ENCODE measurements at regions not wholly inside any gene's neighbourhood (a gene's known extent, or its start where the extent isn't known, plus 50 kb on each side); places are given as distances from the start of the nearest gene placed in this dataset.

- H3K4me1 ChIP-seq (ENCODE audit: control insufficient read depth, insufficient read depth, low read length), result peaks cover 21% of the 10 kb centered on the region
- H3K9me3 ChIP-seq (ENCODE audit: control insufficient read depth, insufficient read depth, low read depth, low read length), result no peaks in the 10 kb centered on the region
- no peak overlapping the region for H3K27ac ChIP-seq (ENCODE audit: low read depth, low read length)
- no peak overlapping the region for H3K4me3 ChIP-seq (ENCODE audit: low read depth, low read length)
- H3K36me3 ChIP-seq (ENCODE audit: control insufficient read depth, insufficient read depth, low read length), result no peaks in the 10 kb centered on the region
- no peak overlapping the region for H3K9ac ChIP-seq (ENCODE audit: low read length)
- H3K27me3 ChIP-seq (ENCODE audit: control insufficient read depth, insufficient read depth, low read length), result no peaks in the 10 kb centered on the region
Observed at GRCh38 chr2:220072669-220073220, 445.3 kb downstream of the SLC4A3 start.

DNA sequence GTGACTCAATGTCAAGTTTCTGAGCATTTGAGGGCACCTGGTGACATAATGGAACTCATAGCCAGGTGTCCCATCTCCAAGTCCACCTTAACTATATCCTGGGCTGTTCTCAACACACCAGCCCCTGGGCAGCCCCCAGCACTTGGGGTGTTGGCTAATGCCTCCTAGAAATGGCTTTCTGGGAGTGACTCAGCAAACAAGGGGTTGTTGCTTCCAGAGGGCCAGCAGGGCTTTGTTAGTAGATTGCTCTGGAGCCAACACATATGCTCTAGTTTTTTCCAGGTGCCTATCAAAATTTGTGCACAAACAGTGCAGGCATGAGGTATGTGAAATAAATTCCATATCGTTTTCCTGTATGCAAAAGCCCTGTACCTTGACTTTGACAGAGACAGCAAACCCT is 448.4 kb downstream of the SLC4A3 start:
- H3K27me3 ChIP-seq (ENCODE audit: control insufficient read depth, insufficient read depth, low read length), result no peaks in the 10 kb centered on the region
- H3K4me1 ChIP-seq (ENCODE audit: control insufficient read depth, insufficient read depth, low read length), result peaks cover 24% of the 10 kb centered on the region
- no peaks in the 10 kb centered on the region for H3K9me3 ChIP-seq (ENCODE audit: control insufficient read depth, insufficient read depth, low read depth, low read length)
- H3K4me3 ChIP-seq (ENCODE audit: low read depth, low read length), result no peak overlapping the region
- H3K36me3 ChIP-seq (ENCODE audit: control insufficient read depth, insufficient read depth, low read length), result no peaks in the 10 kb centered on the region
- no peak overlapping the region for H3K9ac ChIP-seq (ENCODE audit: low read length)
- no peak overlapping the region for H3K27ac ChIP-seq (ENCODE audit: low read depth, low read length)

- Histone ChIP-seq H3K27me3 (ENCODE audit: control insufficient read depth, insufficient read depth, low read length) (no peaks in the 10 kb centered on the region), H3K9ac (ENCODE audit: low read length) (no peak overlapping the region), H3K27ac (ENCODE audit: low read depth, low read length) (no peak overlapping the region), H3K4me3 (ENCODE audit: low read depth, low read length) (no peak overlapping the region), H3K9me3 (ENCODE audit: control insufficient read depth, insufficient read depth, low read depth, low read length) (no peaks in the 10 kb centered on the region), H3K36me3 (ENCODE audit: control insufficient read depth, insufficient read depth, low read length) (no peaks in the 10 kb centered on the region), H3K4me1 (ENCODE audit: control insufficient read depth, insufficient read depth, low read length) (peaks cover 33% of the 10 kb centered on the region)
Observed at GRCh38 chr2:220076734-220077133, 449.3 kb downstream of the SLC4A3 start.

DNA sequence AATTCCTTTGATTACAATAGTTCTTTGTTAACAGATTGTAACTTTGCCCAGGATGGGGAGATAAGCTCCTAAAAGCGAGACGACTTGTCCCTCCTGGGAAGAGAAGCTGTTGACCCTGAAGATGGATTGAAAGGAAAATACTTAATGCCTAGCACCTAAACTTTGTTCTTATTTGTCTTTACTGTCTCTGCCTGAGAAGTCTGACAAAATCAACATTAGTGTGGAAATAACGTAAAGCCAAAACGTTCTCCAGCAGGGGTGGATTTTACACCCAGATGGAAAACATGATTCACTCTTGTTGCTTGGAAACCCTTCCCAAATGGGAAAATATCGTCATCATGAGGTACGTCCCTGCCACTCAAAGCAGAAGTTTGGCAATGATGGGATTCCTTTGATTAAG is 450.1 kb downstream of the SLC4A3 start:
- H3K9ac ChIP-seq (ENCODE audit: low read length), result no peak overlapping the region

DNA sequence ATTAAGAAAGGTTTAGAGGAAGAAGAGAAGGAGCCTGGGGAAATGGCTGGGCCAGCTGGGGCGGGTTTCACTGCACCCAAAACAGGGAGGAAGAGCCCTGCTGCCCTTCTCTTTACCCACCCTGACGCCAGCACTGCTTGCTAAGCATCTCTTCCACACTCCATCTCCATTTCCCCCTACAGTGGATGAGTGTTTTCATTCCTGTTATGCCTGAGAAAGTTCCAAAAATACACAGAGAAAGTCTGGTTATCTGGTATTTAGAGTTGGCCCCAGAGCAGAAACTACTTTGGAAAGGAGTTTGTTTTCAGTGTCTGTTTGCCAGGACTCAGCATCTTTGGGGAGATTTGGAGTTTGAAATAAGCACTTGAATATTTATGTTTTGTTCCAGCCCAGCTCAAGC is 451.0 kb downstream of the SLC4A3 start:
- no peaks in the 10 kb centered on the region for H3K36me3 ChIP-seq (ENCODE audit: control insufficient read depth, insufficient read depth, low read length)
- H3K9me3 ChIP-seq (ENCODE audit: control insufficient read depth, insufficient read depth, low read depth, low read length), result no peaks in the 10 kb centered on the region
- H3K27ac ChIP-seq (ENCODE audit: low read depth, low read length), result no peak overlapping the region
- H3K9ac ChIP-seq (ENCODE audit: low read length), result no peak overlapping the region
- H3K4me3 ChIP-seq (ENCODE audit: low read depth, low read length), result no peak overlapping the region
- H3K4me1 ChIP-seq (ENCODE audit: control insufficient read depth, insufficient read depth, low read length), result peaks cover 43% of the 10 kb centered on the region
- no peaks in the 10 kb centered on the region for H3K27me3 ChIP-seq (ENCODE audit: control insufficient read depth, insufficient read depth, low read length)

More for the DNA sequence above, 450.1 kb downstream of the SLC4A3 start:
- no peak overlapping the region for H3K27ac ChIP-seq (ENCODE audit: low read depth, low read length)
- H3K9me3 ChIP-seq (ENCODE audit: control insufficient read depth, insufficient read depth, low read depth, low read length), result no peaks in the 10 kb centered on the region
- H3K27me3 ChIP-seq (ENCODE audit: control insufficient read depth, insufficient read depth, low read length), result no peaks in the 10 kb centered on the region
- no peaks in the 10 kb centered on the region for H3K36me3 ChIP-seq (ENCODE audit: control insufficient read depth, insufficient read depth, low read length)
- H3K4me3 ChIP-seq (ENCODE audit: low read depth, low read length), result no peak overlapping the region
- peaks cover 40% of the 10 kb centered on the region for H3K4me1 ChIP-seq (ENCODE audit: control insufficient read depth, insufficient read depth, low read length)

DNA sequence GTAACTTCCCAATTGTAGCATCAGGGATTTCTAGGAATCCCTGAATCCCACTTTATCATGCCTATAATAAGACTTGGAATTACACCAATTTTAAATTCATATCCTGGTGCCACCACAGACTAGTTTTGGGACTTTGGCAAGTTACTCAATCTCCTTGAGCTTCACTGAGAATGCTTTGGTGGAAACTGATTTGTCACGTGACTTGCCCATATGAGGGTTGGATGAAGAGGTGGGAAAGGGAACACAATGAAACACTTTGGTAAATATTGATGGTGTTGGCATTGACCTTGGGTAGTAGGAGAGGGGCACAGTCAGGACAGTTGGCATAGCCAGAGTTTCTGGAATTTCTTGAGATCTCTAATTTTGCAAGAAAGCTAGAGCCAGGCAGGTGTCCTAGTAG is 452.2 kb downstream of the SLC4A3 start:
- Histone ChIP-seq H3K9ac (ENCODE audit: low read length) (no peak overlapping the region), H3K27ac (ENCODE audit: low read depth, low read length) (no peak overlapping the region), H3K4me1 (ENCODE audit: control insufficient read depth, insufficient read depth, low read length) (peaks cover 43% of the 10 kb centered on the region), H3K4me3 (ENCODE audit: low read depth, low read length) (no peak overlapping the region), H3K27me3 (ENCODE audit: control insufficient read depth, insufficient read depth, low read length) (no peaks in the 10 kb centered on the region), H3K36me3 (ENCODE audit: control insufficient read depth, insufficient read depth, low read length) (no peaks in the 10 kb centered on the region), H3K9me3 (ENCODE audit: control insufficient read depth, insufficient read depth, low read depth, low read length) (no peaks in the 10 kb centered on the region)

DNA sequence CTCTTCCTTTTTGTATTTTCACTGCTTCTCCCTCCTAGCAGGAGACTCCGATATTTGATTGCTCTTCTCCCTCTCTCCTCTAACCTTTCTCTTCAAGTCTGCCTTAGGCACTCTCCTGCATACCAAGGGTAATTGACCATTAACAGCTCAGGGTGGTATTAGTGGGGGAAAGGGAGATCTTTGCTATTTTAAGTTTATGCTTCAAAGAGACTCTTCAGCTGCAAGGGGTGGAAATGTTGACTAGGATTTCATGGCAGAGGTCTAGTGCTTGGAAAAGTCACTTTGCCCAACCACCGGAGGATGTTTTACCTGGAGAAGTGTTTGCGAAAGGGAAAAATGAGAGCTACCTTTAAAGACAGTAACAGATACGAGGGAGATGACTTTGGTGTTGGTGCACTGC is 453.7 kb downstream of the SLC4A3 start:
- Histone ChIP-seq H3K27me3 (ENCODE audit: control insufficient read depth, insufficient read depth, low read length) (no peaks in the 10 kb centered on the region), H3K27ac (ENCODE audit: low read depth, low read length) (no peak overlapping the region), H3K36me3 (ENCODE audit: control insufficient read depth, insufficient read depth, low read length) (no peaks in the 10 kb centered on the region), H3K9me3 (ENCODE audit: control insufficient read depth, insufficient read depth, low read depth, low read length) (no peaks in the 10 kb centered on the region), H3K4me3 (ENCODE audit: low read depth, low read length) (no peak overlapping the region; the same call in 1 of the 2 replicates), H3K9ac (ENCODE audit: low read length) (no peak overlapping the region), H3K4me1 (ENCODE audit: control insufficient read depth, insufficient read depth, low read length) (peaks cover 37% of the 10 kb centered on the region)

- H3K4me1 ChIP-seq (ENCODE audit: control insufficient read depth, insufficient read depth, low read length), result peaks cover 5% of the 10 kb centered on the region; the same call in 1 of the 2 replicates
- no peak overlapping the region for H3K4me3 ChIP-seq (ENCODE audit: low read depth, low read length)
- H3K9ac ChIP-seq (ENCODE audit: low read length), result no peak overlapping the region
- no peaks in the 10 kb centered on the region for H3K36me3 ChIP-seq (ENCODE audit: control insufficient read depth, insufficient read depth, low read length)
- no peak overlapping the region for H3K27ac ChIP-seq (ENCODE audit: low read depth, low read length)
- H3K27me3 ChIP-seq (ENCODE audit: control insufficient read depth, insufficient read depth, low read length), result no peaks in the 10 kb centered on the region
- H3K9me3 ChIP-seq (ENCODE audit: control insufficient read depth, insufficient read depth, low read depth, low read length), result no peaks in the 10 kb centered on the region
Observed at GRCh38 chr2:220090050-220090449, 462.6 kb downstream of the SLC4A3 start.

- no peaks in the 10 kb centered on the region for H3K27me3 ChIP-seq (ENCODE audit: control insufficient read depth, insufficient read depth, low read length)
- H3K27ac ChIP-seq (ENCODE audit: low read depth, low read length), result no peak overlapping the region
- no peak overlapping the region for H3K4me3 ChIP-seq (ENCODE audit: low read depth, low read length)
- H3K4me1 ChIP-seq (ENCODE audit: control insufficient read depth, insufficient read depth, low read length), result peaks cover 3% of the 10 kb centered on the region; the same call in 1 of the 2 replicates
- H3K36me3 ChIP-seq (ENCODE audit: control insufficient read depth, insufficient read depth, low read length), result no peaks in the 10 kb centered on the region
- no peaks in the 10 kb centered on the region for H3K9me3 ChIP-seq (ENCODE audit: control insufficient read depth, insufficient read depth, low read depth, low read length)
- no peak overlapping the region for H3K9ac ChIP-seq (ENCODE audit: low read length)
Observed at GRCh38 chr2:220096406-220096805, 469.0 kb downstream of the SLC4A3 start.

- Histone ChIP-seq H3K4me3 (ENCODE audit: low read depth, low read length) (no peak overlapping the region), H3K27ac (ENCODE audit: low read depth, low read length) (no peak overlapping the region), H3K36me3 (ENCODE audit: control insufficient read depth, insufficient read depth, low read length) (no peaks in the 10 kb centered on the region), H3K27me3 (ENCODE audit: control insufficient read depth, insufficient read depth, low read length) (no peaks in the 10 kb centered on the region), H3K9me3 (ENCODE audit: control insufficient read depth, insufficient read depth, low read depth, low read length) (no peaks in the 10 kb centered on the region), H3K4me1 (ENCODE audit: control insufficient read depth, insufficient read depth, low read length) (no peaks in the 10 kb centered on the region), H3K9ac (ENCODE audit: low read length) (no peak overlapping the region)
Observed at GRCh38 chr2:220101980-220102379, 474.6 kb downstream of the SLC4A3 start.

- H3K4me1 ChIP-seq (ENCODE audit: control insufficient read depth, insufficient read depth, low read length), result no peaks in the 10 kb centered on the region
- H3K4me3 ChIP-seq (ENCODE audit: low read depth, low read length), result no peak overlapping the region
- no peaks in the 10 kb centered on the region for H3K27me3 ChIP-seq (ENCODE audit: control insufficient read depth, insufficient read depth, low read length)
- H3K9ac ChIP-seq (ENCODE audit: low read length), result no peak overlapping the region
- H3K36me3 ChIP-seq (ENCODE audit: control insufficient read depth, insufficient read depth, low read length), result no peaks in the 10 kb centered on the region
- H3K27ac ChIP-seq (ENCODE audit: low read depth, low read length), result no peak overlapping the region
- no peaks in the 10 kb centered on the region for H3K9me3 ChIP-seq (ENCODE audit: control insufficient read depth, insufficient read depth, low read depth, low read length)
Observed at GRCh38 chr2:220103596-220103995, 476.2 kb downstream of the SLC4A3 start.

All from HUES6 (cell line).